HEK293T (cell line): ENCODE measurements at regions not wholly inside any gene's neighbourhood (a gene's known extent, or its start where the extent isn't known, plus 50 kb on each side); places are given as distances from the start of the nearest gene placed in this dataset.

ENCODE experiments used
- CTCF ChIA-PET: fragments of 350-600 bp; formaldehyde crosslinking; extraction: SDS; loops from one replicate; lab custom pipeline; 2021; ENCODE audit warnings: antibody characterized with exemption, inconsistent platforms; lab: Yijun Ruan, JAX
- POLR2A ChIA-PET: fragments of 350-600 bp; formaldehyde crosslinking; extraction: SDS; loops from one replicate; lab custom pipeline; 2020; ENCODE audit warnings: antibody characterized with exemption, inconsistent platforms; lab: Yijun Ruan, JAX
- DNase-seq: peaks from one replicate; pipeline ENCODE4 v3.0.0; 2012; ENCODE audit warnings: mixed read lengths; ENCODE audit errors: extremely low spot score
- ARNT ChIP-seq: fragments of 450-650 bp; IDR thresholded peaks from 2 replicates; pipeline ENCODE4 v1.6.1; 2017; ENCODE audit warnings: mild to moderate bottlenecking
- BHLHE40 ChIP-seq: fragments of 450-650 bp; IDR thresholded peaks from 2 replicates; pipeline ENCODE4 v1.6.1; 2016; ENCODE audit warnings: mild to moderate bottlenecking, moderate library complexity, borderline replicate concordance
- CTBP1 ChIP-seq: fragments of 450-650 bp; IDR thresholded peaks from 2 replicates; pipeline ENCODE4 v1.6.1; 2016; ENCODE audit warnings: borderline replicate concordance
- ELF4 ChIP-seq: fragments of 450-650 bp; IDR thresholded peaks from 2 replicates; pipeline ENCODE4 v1.6.1; 2017; ENCODE audit warnings: antibody characterized with exemption
- FOXA1 ChIP-seq: fragments of 450-650 bp; IDR thresholded peaks from 2 replicates; pipeline ENCODE4 v1.6.1; 2016; ENCODE audit warnings: mild to moderate bottlenecking
- FOXK2 ChIP-seq: fragments of 450-650 bp; IDR thresholded peaks from 2 replicates; pipeline ENCODE4 v1.6.1; 2016; ENCODE audit warnings: mild to moderate bottlenecking
- FOXM1 ChIP-seq: fragments of 450-650 bp; IDR thresholded peaks from 2 replicates; pipeline ENCODE4 v1.6.1; 2017; ENCODE audit warnings: mild to moderate bottlenecking, borderline replicate concordance
- HDGF ChIP-seq: fragments of 450-650 bp; IDR thresholded peaks from 2 replicates; pipeline ENCODE4 v1.6.1; 2017; ENCODE audit warnings: antibody characterized with exemption, borderline replicate concordance
- L3MBTL2 ChIP-seq: fragments of 450-650 bp; conservative IDR thresholded peaks from 2 replicates; pipeline ENCODE4 v1.6.1; 2016; ENCODE audit warnings: mild to moderate bottlenecking
- LEF1 ChIP-seq: fragments of 450-650 bp; IDR thresholded peaks from 2 replicates; pipeline ENCODE4 v1.6.1; 2017; ENCODE audit warnings: mild to moderate bottlenecking, borderline replicate concordance
- NFRKB ChIP-seq: fragments of 450-650 bp; IDR thresholded peaks from 2 replicates; pipeline ENCODE4 v1.6.1; 2016; ENCODE audit warnings: mild to moderate bottlenecking, moderate library complexity
- PKNOX1 ChIP-seq: fragments of 450-650 bp; IDR thresholded peaks from 2 replicates; pipeline ENCODE4 v1.6.1; 2016
- SP1 ChIP-seq: fragments of 450-650 bp; IDR thresholded peaks from 2 replicates; pipeline ENCODE4 v1.6.1; 2017
- SUZ12 ChIP-seq: fragments of 450-650 bp; IDR thresholded peaks from 2 replicates; pipeline ENCODE4 v1.6.1; 2016; ENCODE audit warnings: mild to moderate bottlenecking
- TARDBP ChIP-seq: fragments of 450-650 bp; IDR thresholded peaks from 2 replicates; pipeline ENCODE4 v1.6.1; 2016
- ZNF384 ChIP-seq: fragments of 450-650 bp; IDR thresholded peaks from 2 replicates; pipeline ENCODE4 v1.6.1; 2016

GRCh38 chr12:125292700-125293099 is 227.5 kb downstream of the AACS start:
- no peak for TF ChIP-seq ARNT
- CTCF ChIA-PET = no interaction called here
- DNase-seq = no peak
- POLR2A ChIA-PET = no interaction called here

GRCh38 chr12:125295550-125295949 is 230.3 kb downstream of the AACS start:
- ChIA-PET POLR2A (no interaction called here), CTCF (no interaction called here)
- no peak for TF ChIP-seq TARDBP
- TF ChIP-seq L3MBTL2 = no peak
- TF ChIP-seq BHLHE40 = no peak
- no peak for TF ChIP-seq PKNOX1
- TF ChIP-seq ZNF384 = no peak
- no peak for TF ChIP-seq SUZ12
- DNase-seq = no peak

GRCh38 chr12:125296701-125297100 is 231.5 kb downstream of the AACS start:
- CTCF ChIA-PET = no interaction called here
- TF ChIP-seq TARDBP (no peak), FOXA1 (no peak), PKNOX1 (no peak), ELF4 (no peak), BHLHE40 (no peak), SP1 (no peak), ARNT (no peak), CTBP1 (no peak)
- POLR2A ChIA-PET = no interaction called here
- DNase-seq = no peak

- ChIA-PET POLR2A (no interaction called here), CTCF (no interaction called here)
- no peak for DNase-seq
- no peak for TF ChIP-seq CTBP1
- TF ChIP-seq NFRKB = no peak
- TF ChIP-seq SP1 = no peak
- no peak for TF ChIP-seq FOXM1
- TF ChIP-seq BHLHE40 = no peak
- no peak for TF ChIP-seq PKNOX1
- no peak for TF ChIP-seq ZNF384
- TF ChIP-seq HDGF = no peak
- no peak for TF ChIP-seq TARDBP
- TF ChIP-seq FOXK2 = no peak
- no peak for TF ChIP-seq L3MBTL2
- TF ChIP-seq SUZ12 = no peak
- no peak for TF ChIP-seq FOXA1
- no peak for TF ChIP-seq ARNT
- no peak for TF ChIP-seq ELF4
- TF ChIP-seq LEF1 = no peak
Observed at GRCh38 chr12:125299840-125300239, 234.6 kb downstream of the AACS start.

GRCh38 chr12:125300249-125300648 is 235.0 kb downstream of the AACS start:
- CTCF ChIA-PET = no interaction called here

GRCh38 chr12:125303337-125303736 is 238.1 kb downstream of the AACS start:
- no peak for TF ChIP-seq FOXA1
- no peak for TF ChIP-seq SUZ12
- TF ChIP-seq FOXK2 = no peak
- no peak for TF ChIP-seq LEF1
- no peak for TF ChIP-seq PKNOX1
- TF ChIP-seq FOXM1 = no peak
- no peak for TF ChIP-seq BHLHE40
- TF ChIP-seq HDGF = no peak
- no peak for TF ChIP-seq NFRKB
- TF ChIP-seq CTBP1 = no peak
- CTCF ChIA-PET = no interaction called here
- no peak for DNase-seq
- POLR2A ChIA-PET = no interaction called here

More at GRCh38 chr12:125300249-125300648, 235.0 kb downstream of the AACS start:
- no peak for DNase-seq
- TF ChIP-seq FOXM1 = no peak
- no peak for TF ChIP-seq FOXA1
- no peak for TF ChIP-seq L3MBTL2
- TF ChIP-seq SP1 = no peak
- TF ChIP-seq FOXK2 = no peak
- TF ChIP-seq HDGF = no peak
- TF ChIP-seq ZNF384 = no peak
- no peak for TF ChIP-seq BHLHE40
- TF ChIP-seq CTBP1 = no peak
- TF ChIP-seq ELF4 = no peak
- no peak for TF ChIP-seq TARDBP
- POLR2A ChIA-PET = no interaction called here

GRCh38 chr12:125304029-125304428 is 238.8 kb downstream of the AACS start:
- ChIA-PET POLR2A (no interaction called here), CTCF (no interaction called here)
- TF ChIP-seq BHLHE40 (no peak), L3MBTL2 (no peak), FOXA1 (no peak), ARNT (no peak), FOXM1 (no peak), TARDBP (no peak), HDGF (no peak), SP1 (no peak), ELF4 (no peak), SUZ12 (no peak), LEF1 (no peak), PKNOX1 (no peak), NFRKB (no peak), FOXK2 (no peak), ZNF384 (no peak)
- no peak for DNase-seq
